HepG2 (cell line): ENCODE measurements at regions not wholly inside any gene's neighbourhood (a gene's known extent, or its start where the extent isn't known, plus 50 kb on each side); places are given as distances from the start of the nearest gene placed in this dataset.

Source experiments
- ATAC-seq: fragments of 200-7000 bp; cut with Tn5 transposase; 3 replicates; pipeline ENCODE4 v1.9.1; 2020; ENCODE audit warnings: mild to moderate bottlenecking, moderate library complexity
- BruUV-seq: library from RNA; stranded (reverse); fragments of 400-500 nt; replicated peaks from 2 replicates; lab custom pipeline; 2021; lab: Mats Ljungman, UMichigan
- CTCF ChIA-PET: fragments of 300-600 bp; formaldehyde crosslinking; extraction: SDS; loops from one replicate; lab custom pipeline; 2021; ENCODE audit warnings: low total read pairs, inconsistent platforms, low intra/inter-chr PET ratio; lab: Yijun Ruan, JAX
- POLR2A ChIA-PET: fragments of 350-600 bp; sonication (Branson Sonifier 250); formaldehyde crosslinking; loops from one replicate; lab custom pipeline; 2020; ENCODE audit warnings: antibody characterized with exemption, inconsistent platforms; lab: Yijun Ruan, JAX
- DNase-seq: peaks from one replicate; pipeline ENCODE4 v3.0.0-alpha.2; 2015; ENCODE audit warnings: low spot score
- FAIRE-seq: peaks from 3 replicates; lab custom pipeline; 2011; peaks lifted over from hg19 to GRCh38; lab: Jason Lieb, UNC
- H2AFZ ChIP-seq: one replicate; pipeline ENCODE4 v1.6.1; 2011; ENCODE audit warnings: low read length, inconsistent platforms
- H3K27ac ChIP-seq: fragments of 300-600 bp; 3 replicates; pipeline ENCODE4 v1.8.0; 2011; ENCODE audit warnings: mixed run types, mild to moderate bottlenecking, mixed read lengths, low read length, inconsistent platforms; ENCODE audit not compliant: insufficient read depth; ENCODE audit errors: extremely low read length
- H3K27me3 ChIP-seq, 2 experiments: fragments of 200-600 bp in 1 of 2; 2 replicates in 1 of 2; 3 replicates in 1 of 2; pipeline versions ENCODE4 v1.6.0 to v1.8.0; 2011; ENCODE audit warnings: low read length in 2 of 2, mild to moderate bottlenecking in 2 of 2, moderate library complexity in 2 of 2, inconsistent platforms in 1 of 2; ENCODE audit not compliant: insufficient read depth in 2 of 2, control insufficient read depth in 1 of 2
- H3K36me3 ChIP-seq, 2 experiments: fragments of 200-600 bp in 1 of 2; replicated peaks in 1 of 2; 2 replicates in 1 of 2; 3 replicates in 1 of 2; pipeline versions ENCODE4 v1.5.1 to v1.8.0; 2011; ENCODE audit warnings: low read length in 2 of 2, inconsistent platforms in 1 of 2; ENCODE audit not compliant: insufficient read depth in 2 of 2, control insufficient read depth in 1 of 2
- H3K4me1 ChIP-seq: 2 replicates; pipeline ENCODE4 v1.5.1; 2012; ENCODE audit warnings: low read length, inconsistent platforms; ENCODE audit not compliant: insufficient read depth
- H3K4me2 ChIP-seq: 2 replicates; pipeline ENCODE4 v1.6.0; 2011; ENCODE audit warnings: low read depth, low read length, inconsistent platforms
- H3K4me3 ChIP-seq, 3 experiments: fragments of 200-600 bp in 1 of 3; sonication (generic), shearing (Covaris generic) in 1 of 3; replicated peaks in 1 of 3; 2 replicates each; pipeline ENCODE4 v1.5.1; 2011 to 2016; ENCODE audit warnings: low read length in 3 of 3, inconsistent platforms in 2 of 3, low read depth in 2 of 3, mild to moderate bottlenecking in 2 of 3, control low read depth in 1 of 3, mixed read lengths in 1 of 3; ENCODE audit not compliant: insufficient read depth in 1 of 3
- H3K79me2 ChIP-seq: one replicate; pipeline ENCODE4 v1.6.1; 2011; ENCODE audit warnings: low read length, inconsistent platforms; ENCODE audit not compliant: insufficient read depth
- H3K9ac ChIP-seq: 2 replicates; pipeline ENCODE4 v1.6.0; 2011; ENCODE audit warnings: mild to moderate bottlenecking, low read depth, low read length, inconsistent platforms; ENCODE audit not compliant: insufficient read depth
- H3K9me3 ChIP-seq: 2 replicates; pipeline ENCODE4 v1.5.1; 2012; ENCODE audit warnings: mild to moderate bottlenecking, low read length
- H4K20me1 ChIP-seq: 2 replicates; pipeline ENCODE4 v1.6.0; 2011; ENCODE audit warnings: inconsistent platforms, mild to moderate bottlenecking, low read length, moderate library complexity; ENCODE audit not compliant: insufficient read depth
- ELF1 ChIP-seq: sonication (generic); formaldehyde crosslinking; IDR thresholded peaks from 2 replicates; pipeline ENCODE4 v1.4.0; 2020; ENCODE audit warnings: missing genetic modification reagents
- KDM3A ChIP-seq: IDR thresholded peaks from 2 replicates; pipeline ENCODE4 v1.6.1; 2018; ENCODE audit warnings: low read depth, missing compliant biosample characterization
- RXRA ChIP-seq: sonication (generic); formaldehyde crosslinking; IDR thresholded peaks from 2 replicates; pipeline ENCODE4 v1.5.1; 2020; ENCODE audit warnings: missing genetic modification reagents
- WGBS: methylation state at CpG from one replicate; pipeline ENCODE4 v1.1.6; 2017; ENCODE audit warnings: low lambda C conversion rate; 5-methylcytosine and 5-hydroxymethylcytosine counted together
- in situ Hi-C: cut with HindIII; loops from 2 replicates; pipeline ENCODE4 v1.10.0; 2017; ENCODE audit warnings: low pct_unique_long_range_greater_than_20kb; ENCODE audit not compliant: extremely low pct_ligation_motif_present
- intact Hi-C: fragments of 100-400 bp; cut with micrococcal nuclease; formaldehyde crosslinking; loops from one replicate; pipeline ENCODE4 v1.10.0; 2022; ENCODE audit not compliant: unreplicated experiment
- TF ChIP-seq, protein P1 (sequence below): sonication (generic); formaldehyde crosslinking; IDR thresholded peaks from 2 replicates; pipeline ENCODE4 v1.4.0; 2020; ENCODE audit warnings: missing genetic modification reagents
- TF ChIP-seq, protein P2 (sequence below): sonication (generic); formaldehyde crosslinking; IDR thresholded peaks from 2 replicates; pipeline ENCODE4 v1.5.0; 2020; ENCODE audit warnings: mild to moderate bottlenecking, missing genetic modification reagents
- TF ChIP-seq, protein P3 (sequence below): sonication (generic); formaldehyde crosslinking; IDR thresholded peaks from 2 replicates; pipeline ENCODE4; 2020; ENCODE audit warnings: missing genetic modification reagents, mild to moderate bottlenecking, borderline replicate concordance
- TF ChIP-seq, protein P4 (sequence below): IDR thresholded peaks from 2 replicates; pipeline ENCODE4 v1.4.0; 2020; ENCODE audit warnings: mild to moderate bottlenecking, missing genetic modification reagents
- TF ChIP-seq, protein P5 (sequence below): sonication (generic); formaldehyde crosslinking; IDR thresholded peaks from 2 replicates; pipeline ENCODE4 v1.4.0; 2020; ENCODE audit warnings: missing genetic modification reagents, mild to moderate bottlenecking, borderline replicate concordance

DNA sequence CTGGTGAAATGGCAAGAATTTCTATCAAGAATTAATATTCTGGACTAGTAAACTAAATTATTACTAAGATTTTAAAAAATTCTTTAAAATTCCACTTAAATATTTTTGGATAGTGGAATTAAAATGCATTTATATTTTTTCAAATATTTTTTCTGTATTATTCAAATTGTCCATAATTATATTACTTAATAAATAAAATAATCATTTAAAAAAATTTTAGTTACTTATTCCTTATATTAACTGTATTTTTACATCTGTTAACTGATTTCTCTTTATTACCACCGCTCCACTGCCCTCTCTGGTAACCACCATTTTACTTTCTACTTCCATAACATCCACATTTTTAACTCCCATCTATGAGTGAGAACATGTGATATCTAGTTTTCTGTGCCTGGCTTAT is 828.4 kb downstream of the VGLL3 start:
- intact Hi-C loops = no loop called here
- H3K9me3 ChIP-seq = no peaks in the 10 kb centered on the region
- H2AFZ ChIP-seq = no peak overlapping the region
- no peak for DNase-seq
- H3K79me2 ChIP-seq = no peaks in the 10 kb centered on the region
- POLR2A ChIA-PET = no interaction called here
- CTCF ChIA-PET = no interaction called here
- no peak for ATAC-seq
- WGBS = 5% methylated on average over 1 of the region's 1 CpG
- no peak for FAIRE-seq
- H3K9ac ChIP-seq = no peak overlapping the region
- no peak overlapping the region for H3K27ac ChIP-seq
- in situ Hi-C loops = no loop called here
- no TSS peak for BruUV-seq
- no peak overlapping the region for H3K4me3 ChIP-seq
- no peaks in the 10 kb centered on the region for H3K4me1 ChIP-seq
- no peak overlapping the region for H3K4me2 ChIP-seq
- H4K20me1 ChIP-seq = no peaks in the 10 kb centered on the region
- H3K27me3 ChIP-seq = no peaks in the 10 kb centered on the region
- H3K36me3 ChIP-seq = no peaks in the 10 kb centered on the region
- TF ChIP-seq, protein P1, sequence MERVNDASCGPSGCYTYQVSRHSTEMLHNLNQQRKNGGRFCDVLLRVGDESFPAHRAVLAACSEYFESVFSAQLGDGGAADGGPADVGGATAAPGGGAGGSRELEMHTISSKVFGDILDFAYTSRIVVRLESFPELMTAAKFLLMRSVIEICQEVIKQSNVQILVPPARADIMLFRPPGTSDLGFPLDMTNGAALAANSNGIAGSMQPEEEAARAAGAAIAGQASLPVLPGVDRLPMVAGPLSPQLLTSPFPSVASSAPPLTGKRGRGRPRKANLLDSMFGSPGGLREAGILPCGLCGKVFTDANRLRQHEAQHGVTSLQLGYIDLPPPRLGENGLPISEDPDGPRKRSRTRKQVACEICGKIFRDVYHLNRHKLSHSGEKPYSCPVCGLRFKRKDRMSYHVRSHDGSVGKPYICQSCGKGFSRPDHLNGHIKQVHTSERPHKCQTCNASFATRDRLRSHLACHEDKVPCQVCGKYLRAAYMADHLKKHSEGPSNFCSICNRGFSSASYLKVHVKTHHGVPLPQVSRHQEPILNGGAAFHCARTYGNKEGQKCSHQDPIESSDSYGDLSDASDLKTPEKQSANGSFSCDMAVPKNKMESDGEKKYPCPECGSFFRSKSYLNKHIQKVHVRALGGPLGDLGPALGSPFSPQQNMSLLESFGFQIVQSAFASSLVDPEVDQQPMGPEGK (CRISPR knock-in tag) = no peak
- TF ChIP-seq, protein P2, sequence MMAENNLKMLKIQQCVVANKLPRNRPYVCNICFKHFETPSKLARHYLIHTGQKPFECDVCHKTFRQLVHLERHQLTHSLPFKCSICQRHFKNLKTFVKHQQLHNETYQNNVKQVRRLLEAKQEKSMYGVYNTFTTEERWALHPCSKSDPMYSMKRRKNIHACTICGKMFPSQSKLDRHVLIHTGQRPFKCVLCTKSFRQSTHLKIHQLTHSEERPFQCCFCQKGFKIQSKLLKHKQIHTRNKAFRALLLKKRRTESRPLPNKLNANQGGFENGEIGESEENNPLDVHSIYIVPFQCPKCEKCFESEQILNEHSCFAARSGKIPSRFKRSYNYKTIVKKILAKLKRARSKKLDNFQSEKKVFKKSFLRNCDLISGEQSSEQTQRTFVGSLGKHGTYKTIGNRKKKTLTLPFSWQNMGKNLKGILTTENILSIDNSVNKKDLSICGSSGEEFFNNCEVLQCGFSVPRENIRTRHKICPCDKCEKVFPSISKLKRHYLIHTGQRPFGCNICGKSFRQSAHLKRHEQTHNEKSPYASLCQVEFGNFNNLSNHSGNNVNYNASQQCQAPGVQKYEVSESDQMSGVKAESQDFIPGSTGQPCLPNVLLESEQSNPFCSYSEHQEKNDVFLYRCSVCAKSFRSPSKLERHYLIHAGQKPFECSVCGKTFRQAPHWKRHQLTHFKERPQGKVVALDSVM (CRISPR knock-in tag) = no peak
- no peak for TF ChIP-seq RXRA (CRISPR knock-in tag)
- TF ChIP-seq, protein P3, sequence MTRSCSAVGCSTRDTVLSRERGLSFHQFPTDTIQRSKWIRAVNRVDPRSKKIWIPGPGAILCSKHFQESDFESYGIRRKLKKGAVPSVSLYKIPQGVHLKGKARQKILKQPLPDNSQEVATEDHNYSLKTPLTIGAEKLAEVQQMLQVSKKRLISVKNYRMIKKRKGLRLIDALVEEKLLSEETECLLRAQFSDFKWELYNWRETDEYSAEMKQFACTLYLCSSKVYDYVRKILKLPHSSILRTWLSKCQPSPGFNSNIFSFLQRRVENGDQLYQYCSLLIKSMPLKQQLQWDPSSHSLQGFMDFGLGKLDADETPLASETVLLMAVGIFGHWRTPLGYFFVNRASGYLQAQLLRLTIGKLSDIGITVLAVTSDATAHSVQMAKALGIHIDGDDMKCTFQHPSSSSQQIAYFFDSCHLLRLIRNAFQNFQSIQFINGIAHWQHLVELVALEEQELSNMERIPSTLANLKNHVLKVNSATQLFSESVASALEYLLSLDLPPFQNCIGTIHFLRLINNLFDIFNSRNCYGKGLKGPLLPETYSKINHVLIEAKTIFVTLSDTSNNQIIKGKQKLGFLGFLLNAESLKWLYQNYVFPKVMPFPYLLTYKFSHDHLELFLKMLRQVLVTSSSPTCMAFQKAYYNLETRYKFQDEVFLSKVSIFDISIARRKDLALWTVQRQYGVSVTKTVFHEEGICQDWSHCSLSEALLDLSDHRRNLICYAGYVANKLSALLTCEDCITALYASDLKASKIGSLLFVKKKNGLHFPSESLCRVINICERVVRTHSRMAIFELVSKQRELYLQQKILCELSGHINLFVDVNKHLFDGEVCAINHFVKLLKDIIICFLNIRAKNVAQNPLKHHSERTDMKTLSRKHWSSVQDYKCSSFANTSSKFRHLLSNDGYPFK = no peak
- TF ChIP-seq, protein P4, sequence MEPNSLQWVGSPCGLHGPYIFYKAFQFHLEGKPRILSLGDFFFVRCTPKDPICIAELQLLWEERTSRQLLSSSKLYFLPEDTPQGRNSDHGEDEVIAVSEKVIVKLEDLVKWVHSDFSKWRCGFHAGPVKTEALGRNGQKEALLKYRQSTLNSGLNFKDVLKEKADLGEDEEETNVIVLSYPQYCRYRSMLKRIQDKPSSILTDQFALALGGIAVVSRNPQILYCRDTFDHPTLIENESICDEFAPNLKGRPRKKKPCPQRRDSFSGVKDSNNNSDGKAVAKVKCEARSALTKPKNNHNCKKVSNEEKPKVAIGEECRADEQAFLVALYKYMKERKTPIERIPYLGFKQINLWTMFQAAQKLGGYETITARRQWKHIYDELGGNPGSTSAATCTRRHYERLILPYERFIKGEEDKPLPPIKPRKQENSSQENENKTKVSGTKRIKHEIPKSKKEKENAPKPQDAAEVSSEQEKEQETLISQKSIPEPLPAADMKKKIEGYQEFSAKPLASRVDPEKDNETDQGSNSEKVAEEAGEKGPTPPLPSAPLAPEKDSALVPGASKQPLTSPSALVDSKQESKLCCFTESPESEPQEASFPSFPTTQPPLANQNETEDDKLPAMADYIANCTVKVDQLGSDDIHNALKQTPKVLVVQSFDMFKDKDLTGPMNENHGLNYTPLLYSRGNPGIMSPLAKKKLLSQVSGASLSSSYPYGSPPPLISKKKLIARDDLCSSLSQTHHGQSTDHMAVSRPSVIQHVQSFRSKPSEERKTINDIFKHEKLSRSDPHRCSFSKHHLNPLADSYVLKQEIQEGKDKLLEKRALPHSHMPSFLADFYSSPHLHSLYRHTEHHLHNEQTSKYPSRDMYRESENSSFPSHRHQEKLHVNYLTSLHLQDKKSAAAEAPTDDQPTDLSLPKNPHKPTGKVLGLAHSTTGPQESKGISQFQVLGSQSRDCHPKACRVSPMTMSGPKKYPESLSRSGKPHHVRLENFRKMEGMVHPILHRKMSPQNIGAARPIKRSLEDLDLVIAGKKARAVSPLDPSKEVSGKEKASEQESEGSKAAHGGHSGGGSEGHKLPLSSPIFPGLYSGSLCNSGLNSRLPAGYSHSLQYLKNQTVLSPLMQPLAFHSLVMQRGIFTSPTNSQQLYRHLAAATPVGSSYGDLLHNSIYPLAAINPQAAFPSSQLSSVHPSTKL (CRISPR knock-in tag) = no peak
- TF ChIP-seq ELF1 (CRISPR knock-in tag) = no peak
- TF ChIP-seq, protein P5, sequence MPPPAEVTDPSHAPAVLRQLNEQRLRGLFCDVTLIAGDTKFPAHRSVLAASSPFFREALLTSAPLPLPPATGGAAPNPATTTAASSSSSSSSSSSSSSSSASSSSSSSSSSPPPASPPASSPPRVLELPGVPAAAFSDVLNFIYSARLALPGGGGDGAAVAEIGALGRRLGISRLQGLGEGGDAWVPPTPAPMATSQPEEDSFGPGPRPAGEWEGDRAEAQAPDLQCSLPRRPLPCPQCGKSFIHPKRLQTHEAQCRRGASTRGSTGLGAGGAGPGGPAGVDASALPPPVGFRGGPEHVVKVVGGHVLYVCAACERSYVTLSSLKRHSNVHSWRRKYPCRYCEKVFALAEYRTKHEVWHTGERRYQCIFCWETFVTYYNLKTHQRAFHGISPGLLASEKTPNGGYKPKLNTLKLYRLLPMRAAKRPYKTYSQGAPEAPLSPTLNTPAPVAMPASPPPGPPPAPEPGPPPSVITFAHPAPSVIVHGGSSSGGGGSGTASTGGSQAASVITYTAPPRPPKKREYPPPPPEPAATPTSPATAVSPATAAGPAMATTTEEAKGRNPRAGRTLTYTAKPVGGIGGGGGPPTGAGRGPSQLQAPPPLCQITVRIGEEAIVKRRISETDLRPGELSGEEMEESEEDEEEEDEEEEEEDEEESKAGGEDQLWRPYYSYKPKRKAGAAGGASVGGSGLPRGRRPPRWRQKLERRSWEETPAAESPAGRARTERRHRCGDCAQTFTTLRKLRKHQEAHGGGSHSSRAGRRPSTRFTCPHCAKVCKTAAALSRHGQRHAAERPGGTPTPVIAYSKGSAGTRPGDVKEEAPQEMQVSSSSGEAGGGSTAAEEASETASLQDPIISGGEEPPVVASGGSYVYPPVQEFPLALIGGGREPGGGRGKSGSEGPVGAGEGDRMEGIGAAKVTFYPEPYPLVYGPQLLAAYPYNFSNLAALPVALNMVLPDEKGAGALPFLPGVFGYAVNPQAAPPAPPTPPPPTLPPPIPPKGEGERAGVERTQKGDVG (CRISPR knock-in tag) = no peak
- no peak for TF ChIP-seq KDM3A (CRISPR knock-in tag)
